Lower leg skin (tissue), 3 donors: ENCODE measurements at regions not wholly inside any gene's neighbourhood (a gene's known extent, or its start where the extent isn't known, plus 50 kb on each side); places are given as distances from the start of the nearest gene placed in this dataset.

Experiments
- CTCF ChIP-seq, 3 donors: fragments of 450-650 bp; IDR thresholded peaks; one replicate each; pipeline ENCODE4 v1.5.1; 2016; ENCODE audit warnings: antibody characterized with exemption in 3 of 3, mild to moderate bottlenecking in 3 of 3, moderate library complexity in 2 of 3
- POLR2A ChIP-seq, 2 donors: fragments of 450-650 bp; IDR thresholded peaks; one replicate each; pipeline ENCODE4 v1.6.1; 2016 to 2017; ENCODE audit warnings: antibody characterized with exemption in 2 of 2, mild to moderate bottlenecking in 1 of 2, moderate library complexity in 1 of 2

- TF ChIP-seq CTCF (IDR thresholded peaks at IDR 0.05) (no peak), POLR2A (IDR thresholded peaks at IDR 0.05) (no peak)
Observed at GRCh38 chr12:92468358-92469020, 234.3 kb upstream of the PLEKHG7 start.
